ENCODE measurements at regions not wholly inside any gene's neighbourhood (a gene's known extent, or its start where the extent isn't known, plus 50 kb on each side); places are given as distances from the start of the nearest gene placed in this dataset.
"Not testable (repeated sequence)": the region's sequence is repeated elsewhere in the genome, so short reads cannot be mapped to it uniquely, and the experiment has no call there.

DNA sequence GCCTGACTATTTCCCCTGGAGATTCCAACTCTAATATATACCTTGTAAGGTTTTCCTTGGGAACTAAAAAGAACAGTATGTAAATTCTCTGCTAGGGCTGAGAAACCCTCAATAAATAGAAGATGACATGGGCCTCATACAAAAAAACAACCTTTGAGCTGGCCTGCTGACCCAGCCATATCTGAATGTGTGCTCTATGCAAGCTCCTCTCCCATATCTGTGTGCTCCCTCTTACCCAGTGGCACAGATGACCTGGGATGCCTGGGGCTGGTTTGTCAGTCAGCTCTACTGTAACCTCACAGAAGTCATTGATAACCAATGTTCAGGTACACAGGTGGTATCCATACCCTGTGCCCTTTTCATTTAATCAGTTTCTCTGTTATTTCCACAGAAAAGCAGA is 329.2 kb downstream of the SEC16B start:
- no peak for DNase-seq

GRCh38 chr1:177634151-177634550 is 335.7 kb downstream of the SEC16B start:
- not testable (repeated sequence) for DNase-seq

DNA sequence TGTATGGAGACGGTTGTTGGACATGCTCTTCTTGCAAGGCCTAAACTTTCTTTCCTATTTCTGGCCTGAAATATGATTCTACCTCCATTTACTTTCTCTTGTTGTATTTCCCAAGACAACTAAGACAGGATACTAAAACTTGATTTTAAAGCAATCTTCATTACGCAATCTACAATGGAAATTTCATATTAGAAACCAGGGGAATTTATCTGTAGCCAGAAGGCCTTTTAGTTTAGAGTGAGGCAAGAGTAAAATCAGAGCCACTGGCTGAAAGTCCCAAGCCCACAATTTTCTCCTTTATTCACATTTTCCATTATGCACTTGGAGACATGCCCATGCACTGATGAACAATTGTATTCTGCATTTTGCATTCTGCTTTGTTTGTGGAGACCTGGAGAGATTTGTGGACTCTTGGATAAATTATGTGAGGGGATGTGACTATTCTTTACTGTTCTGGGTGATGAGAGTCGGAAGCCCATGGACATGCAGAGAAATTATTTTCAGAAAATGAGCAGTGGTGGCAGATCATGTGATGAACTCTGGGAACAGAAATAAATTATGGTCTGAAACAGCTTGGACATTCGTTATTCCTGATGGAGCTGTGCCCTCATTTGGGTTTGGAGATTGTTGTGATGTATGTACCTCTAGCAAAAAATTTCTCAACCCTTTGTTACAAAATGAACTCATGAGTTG is 336.8 kb downstream of the SEC16B start:
- no peak for DNase-seq

DNA sequence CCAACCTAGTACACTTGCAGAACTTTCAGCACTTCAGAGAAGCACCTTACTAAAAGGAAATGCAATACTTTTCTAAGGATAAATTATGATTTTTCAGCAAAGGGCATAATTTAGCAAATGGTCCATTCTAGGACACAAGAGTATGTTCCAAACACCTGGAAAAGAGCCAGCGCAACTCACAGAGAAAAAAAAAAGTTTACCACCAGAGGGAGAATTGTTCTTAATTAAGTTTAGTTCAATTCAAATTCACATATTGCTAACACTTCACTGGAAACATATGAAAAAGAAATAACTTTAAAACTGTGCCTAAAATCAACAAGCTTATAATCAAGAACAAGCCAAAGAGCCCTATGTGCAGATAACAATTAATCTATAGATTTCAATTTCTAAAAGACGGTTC is 338.1 kb downstream of the SEC16B start:
- no peak for DNase-seq

GRCh38 chr1:177629526-177629925 is 340.3 kb downstream of the SEC16B start:
- no peak for DNase-seq

DNA sequence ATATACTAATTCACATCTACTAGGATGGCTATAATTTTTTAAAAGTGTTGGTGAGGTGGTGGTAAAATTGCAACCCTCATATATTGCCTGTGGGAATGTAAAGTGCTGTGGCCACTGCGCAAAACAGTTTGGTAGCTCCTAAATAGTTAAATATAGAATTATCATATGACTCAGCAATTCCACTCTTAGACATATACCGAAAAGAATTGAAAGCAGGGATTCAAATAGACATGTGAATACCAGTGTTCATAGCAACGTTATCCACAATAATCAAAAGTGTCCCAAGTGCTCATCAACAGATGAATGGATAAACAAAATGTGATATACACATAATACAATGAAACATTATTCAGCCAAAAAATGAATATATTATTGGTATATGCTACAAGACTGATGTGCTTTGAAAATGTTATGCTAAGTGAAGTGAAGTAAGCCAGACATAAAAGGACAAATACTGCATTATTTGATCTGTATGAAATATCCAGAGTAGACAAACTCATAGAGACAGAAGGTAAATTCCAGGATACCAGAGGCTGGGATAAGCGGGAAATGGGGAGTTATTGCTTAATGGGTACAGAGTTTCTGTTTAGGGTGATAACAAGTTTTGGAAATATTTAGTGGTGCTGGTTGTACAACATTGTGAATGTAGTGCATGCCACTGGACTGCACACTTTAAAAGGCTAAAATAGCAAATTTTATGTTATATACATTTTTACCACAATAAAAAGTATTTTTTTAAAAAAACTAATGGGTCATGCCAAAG is 342.5 kb downstream of the SEC16B start:
- no peak for DNase-seq

- no peak for DNase-seq
These were observed 349.1 kb downstream of the SEC16B start for GRCh38 chr1:177620636-177621190.

DNA sequence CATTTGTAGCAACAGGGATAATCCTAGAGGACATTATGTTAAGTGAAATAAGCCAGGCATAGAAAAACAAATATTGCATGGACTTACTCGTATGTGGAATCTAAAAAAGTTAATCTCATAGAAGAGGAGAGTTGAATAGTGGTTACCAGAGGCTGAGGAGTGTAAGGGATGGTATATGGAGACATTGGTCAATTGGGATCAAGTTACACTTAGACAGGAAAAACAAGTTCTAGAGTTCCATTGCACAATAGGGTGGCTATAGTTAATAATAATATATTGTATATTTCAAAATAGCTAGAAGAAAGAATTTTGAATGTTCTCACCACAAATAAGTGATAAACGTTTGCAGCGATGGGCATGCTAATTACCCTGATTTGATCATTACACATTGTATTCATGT is 354.6 kb downstream of the SEC16B start:
- no peak for DNase-seq

GRCh38 chr1:177611402-177611801 is 358.5 kb downstream of the SEC16B start:
- no peak for DNase-seq

DNA sequence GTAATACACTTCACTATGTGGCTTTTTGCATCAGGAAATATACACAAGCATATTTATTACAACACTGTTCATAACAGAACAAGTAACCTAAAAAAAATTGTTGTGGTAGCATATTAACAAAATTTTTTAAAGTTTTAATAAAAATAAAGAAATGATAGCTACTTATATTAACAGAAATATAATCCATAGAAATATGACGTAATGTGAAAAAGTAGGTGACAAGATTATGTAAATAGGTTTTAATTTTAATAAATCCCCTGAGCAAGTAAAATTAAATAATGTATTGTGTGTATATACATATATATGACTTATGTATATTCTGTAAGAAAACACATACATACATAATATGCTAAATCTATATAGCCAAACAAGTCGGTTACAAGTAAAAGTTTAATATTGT is 359.9 kb downstream of the SEC16B start:
- no peak for DNase-seq

DNA sequence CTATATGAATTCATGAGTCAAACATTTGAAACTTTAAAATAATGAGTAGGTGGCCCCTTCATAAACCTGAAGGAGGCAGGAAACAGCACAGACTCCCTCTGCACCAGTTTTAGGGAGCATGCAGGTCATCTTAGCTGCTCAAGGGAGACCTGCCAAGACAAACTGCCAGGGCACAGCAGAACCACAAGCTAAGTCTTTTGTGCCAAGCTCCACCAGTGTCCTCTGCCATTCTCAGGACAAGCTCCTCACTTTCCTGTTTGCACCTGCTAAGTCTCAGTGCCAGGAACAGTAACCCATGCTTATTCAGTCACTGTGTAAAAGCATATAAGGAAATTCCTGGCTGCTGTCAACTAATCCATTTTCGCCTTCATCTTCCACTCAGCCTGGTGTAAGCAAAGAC is 368.9 kb downstream of the SEC16B start:
- DNase-seq = no peak

GRCh38 chr1:177600321-177600720 is 369.5 kb downstream of the SEC16B start:
- no peak for DNase-seq

GRCh38 chr1:177597393-177597792 is 372.5 kb downstream of the SEC16B start:
- no peak for DNase-seq

GRCh38 chr1:177596485-177596884 is 373.4 kb downstream of the SEC16B start:
- no peak for DNase-seq

DNA sequence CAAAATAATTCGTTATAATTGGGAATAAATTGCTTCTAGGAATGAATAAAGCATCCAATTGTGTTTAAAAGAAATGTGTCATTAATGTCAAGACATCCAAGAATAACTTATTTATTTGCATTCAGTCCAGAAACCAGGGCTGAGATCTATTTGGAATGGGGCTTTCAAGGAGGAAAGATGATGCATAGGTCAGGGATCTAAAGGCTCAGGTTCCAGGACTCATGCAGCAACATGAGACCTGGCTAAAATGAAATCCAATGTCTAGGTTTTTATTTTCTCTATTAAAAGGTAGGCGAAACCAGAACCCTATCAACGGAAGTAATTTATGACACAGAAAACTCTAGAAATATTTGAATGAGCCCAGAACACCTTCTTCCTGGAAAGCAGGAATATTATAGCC is 376.8 kb downstream of the SEC16B start:
- DNase-seq = no peak

- no peak for DNase-seq
These were observed 377.2 kb downstream of the SEC16B start for GRCh38 chr1:177592624-177593023.

GRCh38 chr1:177591155-177591554 is 378.7 kb downstream of the SEC16B start:
- no peak for DNase-seq

DNA sequence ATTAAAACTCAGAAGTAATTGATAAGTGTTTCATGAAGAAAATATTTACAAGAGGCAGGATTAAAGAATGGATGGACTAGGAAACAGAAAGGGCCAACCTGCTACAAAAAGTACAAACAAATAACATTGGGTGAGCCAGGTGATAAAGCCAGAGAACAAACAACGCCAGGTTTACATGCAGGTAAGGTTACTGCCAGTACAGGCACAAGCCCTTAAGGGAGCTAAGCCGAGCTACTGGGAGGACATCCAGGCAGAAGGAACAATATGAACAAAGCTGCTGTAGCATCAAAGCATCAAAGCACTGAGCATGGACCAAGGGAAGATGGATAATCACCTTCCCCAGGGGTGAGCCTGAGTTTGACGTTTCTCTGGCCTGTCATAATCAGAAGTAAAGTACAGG is 380.7 kb downstream of the SEC16B start:
- DNase-seq = no peak

DNA sequence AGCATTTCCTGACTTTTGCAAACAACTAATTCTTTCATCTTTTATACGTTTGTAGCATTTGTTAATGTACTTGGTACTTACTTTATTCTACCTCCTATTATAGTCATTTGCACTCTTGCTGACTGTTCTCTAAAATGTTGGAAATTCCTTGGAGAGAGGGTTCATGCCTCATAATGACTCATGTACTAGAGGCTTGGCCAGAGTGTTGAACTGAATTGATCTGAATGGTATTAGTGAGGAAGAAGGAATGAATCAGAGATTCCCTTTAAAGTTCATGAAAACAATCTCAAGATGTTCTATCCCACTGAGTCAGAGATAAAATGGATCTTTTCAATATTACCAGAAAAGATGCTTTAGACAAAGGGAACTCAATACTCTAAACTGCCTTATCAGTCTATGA is 383.4 kb downstream of the SEC16B start:
- no peak for DNase-seq

- no peak for DNase-seq
These were observed 384.3 kb downstream of the SEC16B start for GRCh38 chr1:177585302-177586220.

DNA sequence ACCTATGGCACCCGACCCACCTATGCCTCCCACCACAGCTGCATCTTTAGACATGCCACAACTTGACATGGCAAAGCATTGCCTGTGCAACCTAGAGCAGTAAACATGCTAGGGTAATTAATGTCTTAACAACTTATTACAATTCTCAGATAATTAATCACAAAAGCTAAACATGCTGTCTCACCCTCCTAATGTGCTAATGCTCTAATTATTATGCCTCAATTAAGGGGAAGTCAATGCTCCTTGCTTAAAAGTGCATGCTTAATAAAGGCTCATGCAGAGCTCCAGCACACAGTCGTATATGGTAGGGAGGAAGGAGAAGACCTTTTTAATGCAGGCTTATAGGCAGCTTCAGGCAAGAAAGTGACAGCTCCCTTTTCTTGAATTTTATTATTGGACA is 396.0 kb downstream of the SEC16B start:
- no peak for DNase-seq

GRCh38 chr1:177571485-177572076 is 398.3 kb downstream of the SEC16B start:
- DNase-seq = no peak
